22Rv1 (cell line): ENCODE measurements at regions not wholly inside any gene's neighbourhood (a gene's known extent, or its start where the extent isn't known, plus 50 kb on each side); places are given as distances from the start of the nearest gene placed in this dataset.

Experiments
- ZFX ChIP-seq: fragments of 450-650 bp; IDR thresholded peaks from 2 replicates; pipeline ENCODE4 v1.6.1; 2017; ENCODE audit warnings: antibody characterized with exemption, borderline replicate concordance
- TF ChIP-seq, protein P1 (sequence below): fragments of 450-650 bp; IDR thresholded peaks from 2 replicates; pipeline ENCODE4 v1.5.1; 2017; ENCODE audit warnings: mild to moderate bottlenecking

DNA sequence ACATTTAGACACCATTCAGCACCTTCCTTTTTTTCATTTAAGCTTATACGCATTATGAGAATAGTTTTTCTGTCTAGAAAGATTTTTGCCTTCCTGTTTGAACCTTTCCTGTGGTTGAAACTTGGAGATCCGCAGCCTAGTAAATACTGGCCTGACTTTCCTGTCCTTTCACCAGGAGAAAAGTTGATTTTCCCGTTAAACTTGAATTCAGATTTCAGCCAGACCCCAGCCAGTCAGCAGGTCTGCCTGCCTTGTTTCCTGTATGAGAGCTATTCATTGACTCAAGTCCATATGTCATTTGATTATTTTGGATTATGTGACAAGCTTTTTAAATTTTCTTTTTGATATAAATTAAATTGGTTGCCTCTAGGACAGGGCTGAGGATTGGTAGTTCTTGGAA lies 71.5 kb downstream of the EVX1 start:
- TF ChIP-seq, protein P1, sequence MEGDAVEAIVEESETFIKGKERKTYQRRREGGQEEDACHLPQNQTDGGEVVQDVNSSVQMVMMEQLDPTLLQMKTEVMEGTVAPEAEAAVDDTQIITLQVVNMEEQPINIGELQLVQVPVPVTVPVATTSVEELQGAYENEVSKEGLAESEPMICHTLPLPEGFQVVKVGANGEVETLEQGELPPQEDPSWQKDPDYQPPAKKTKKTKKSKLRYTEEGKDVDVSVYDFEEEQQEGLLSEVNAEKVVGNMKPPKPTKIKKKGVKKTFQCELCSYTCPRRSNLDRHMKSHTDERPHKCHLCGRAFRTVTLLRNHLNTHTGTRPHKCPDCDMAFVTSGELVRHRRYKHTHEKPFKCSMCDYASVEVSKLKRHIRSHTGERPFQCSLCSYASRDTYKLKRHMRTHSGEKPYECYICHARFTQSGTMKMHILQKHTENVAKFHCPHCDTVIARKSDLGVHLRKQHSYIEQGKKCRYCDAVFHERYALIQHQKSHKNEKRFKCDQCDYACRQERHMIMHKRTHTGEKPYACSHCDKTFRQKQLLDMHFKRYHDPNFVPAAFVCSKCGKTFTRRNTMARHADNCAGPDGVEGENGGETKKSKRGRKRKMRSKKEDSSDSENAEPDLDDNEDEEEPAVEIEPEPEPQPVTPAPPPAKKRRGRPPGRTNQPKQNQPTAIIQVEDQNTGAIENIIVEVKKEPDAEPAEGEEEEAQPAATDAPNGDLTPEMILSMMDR = no peak
- no peak for TF ChIP-seq ZFX
